ENCODE measurements at regions not wholly inside any gene's neighbourhood (a gene's known extent, or its start where the extent isn't known, plus 50 kb on each side); places are given as distances from the start of the nearest gene placed in this dataset.

DNA sequence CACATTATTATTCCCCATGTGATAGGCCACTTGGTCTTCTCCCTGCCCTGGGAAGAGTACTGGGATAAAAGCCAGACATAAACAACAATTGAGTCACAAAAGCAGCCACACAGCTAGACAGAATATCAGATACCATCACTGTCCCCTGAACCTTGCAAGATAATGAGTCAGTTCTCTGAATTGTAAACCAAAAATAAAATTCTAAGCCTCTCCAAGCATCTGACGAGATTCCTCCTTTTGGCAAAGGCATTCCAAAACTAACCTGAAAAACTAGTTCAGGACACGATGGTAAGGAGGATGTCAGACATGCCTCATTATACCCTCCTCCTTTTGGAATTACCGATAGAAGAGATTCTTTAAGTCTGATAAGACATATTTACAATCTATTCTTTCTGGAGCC is 450.7 kb downstream of the HTR7 start:
- no peak overlapping the region for H3K27ac ChIP-seq
- no peaks in the 10 kb centered on the region for H3K4me1 ChIP-seq (replicated peaks)
- TF ChIP-seq POLR2AphosphoS5 (IDR thresholded peaks at IDR 0.05) (no peak), POLR2A (IDR thresholded peaks at IDR 0.05) (no peak)
- TF ChIP-seq, protein P1, sequence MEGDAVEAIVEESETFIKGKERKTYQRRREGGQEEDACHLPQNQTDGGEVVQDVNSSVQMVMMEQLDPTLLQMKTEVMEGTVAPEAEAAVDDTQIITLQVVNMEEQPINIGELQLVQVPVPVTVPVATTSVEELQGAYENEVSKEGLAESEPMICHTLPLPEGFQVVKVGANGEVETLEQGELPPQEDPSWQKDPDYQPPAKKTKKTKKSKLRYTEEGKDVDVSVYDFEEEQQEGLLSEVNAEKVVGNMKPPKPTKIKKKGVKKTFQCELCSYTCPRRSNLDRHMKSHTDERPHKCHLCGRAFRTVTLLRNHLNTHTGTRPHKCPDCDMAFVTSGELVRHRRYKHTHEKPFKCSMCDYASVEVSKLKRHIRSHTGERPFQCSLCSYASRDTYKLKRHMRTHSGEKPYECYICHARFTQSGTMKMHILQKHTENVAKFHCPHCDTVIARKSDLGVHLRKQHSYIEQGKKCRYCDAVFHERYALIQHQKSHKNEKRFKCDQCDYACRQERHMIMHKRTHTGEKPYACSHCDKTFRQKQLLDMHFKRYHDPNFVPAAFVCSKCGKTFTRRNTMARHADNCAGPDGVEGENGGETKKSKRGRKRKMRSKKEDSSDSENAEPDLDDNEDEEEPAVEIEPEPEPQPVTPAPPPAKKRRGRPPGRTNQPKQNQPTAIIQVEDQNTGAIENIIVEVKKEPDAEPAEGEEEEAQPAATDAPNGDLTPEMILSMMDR (IDR thresholded peaks at IDR 0.05) = no peak
- no peaks in the 10 kb centered on the region for H3K27me3 ChIP-seq (replicated peaks; ENCODE audit: insufficient read depth)
- H3K9me3 ChIP-seq = no peaks in the 10 kb centered on the region
- no peaks in the 10 kb centered on the region for H3K36me3 ChIP-seq
- 13% methylated on average over 3 of the region's 3 CpGs for WGBS
- intact Hi-C loops (cut with DNase I) = no loop called here
- no peak for DNase-seq (ENCODE audit: low spot score)
- H3K4me3 ChIP-seq = no peak overlapping the region

DNA sequence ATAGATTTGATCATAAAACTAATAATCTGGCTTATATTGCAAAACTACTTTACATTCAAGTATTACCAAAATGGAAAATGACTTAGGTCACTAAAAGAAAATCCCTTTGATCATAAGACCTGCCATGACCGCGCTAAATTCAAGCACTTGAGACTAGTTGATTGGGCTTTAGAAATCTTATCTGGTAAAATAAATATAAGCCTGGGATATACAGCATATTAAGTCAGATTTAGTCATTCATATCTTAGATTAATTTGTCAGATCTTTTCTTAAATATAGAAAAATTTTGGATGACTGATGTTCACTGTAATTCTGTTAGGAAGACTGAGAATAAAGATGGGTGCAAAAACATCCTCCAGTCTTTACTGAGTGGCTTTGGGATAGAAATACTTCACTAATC is 450.0 kb downstream of the HTR7 start:
- no peaks in the 10 kb centered on the region for H3K9me3 ChIP-seq
- intact Hi-C loops (cut with DNase I) = no loop called here
- no peak for DNase-seq (ENCODE audit: low spot score)
- TF ChIP-seq, protein P1 (IDR thresholded peaks at IDR 0.05) = no peak
- TF ChIP-seq POLR2AphosphoS5 (IDR thresholded peaks at IDR 0.05) (no peak), POLR2A (IDR thresholded peaks at IDR 0.05) (no peak)
- no peaks in the 10 kb centered on the region for H3K36me3 ChIP-seq
- no peak overlapping the region for H3K27ac ChIP-seq
- 58% methylated on average over 2 of the region's 2 CpGs for WGBS
- H3K4me3 ChIP-seq = no peak overlapping the region
- H3K27me3 ChIP-seq (replicated peaks; ENCODE audit: insufficient read depth) = no peaks in the 10 kb centered on the region
- H3K4me1 ChIP-seq (replicated peaks) = no peaks in the 10 kb centered on the region

DNA sequence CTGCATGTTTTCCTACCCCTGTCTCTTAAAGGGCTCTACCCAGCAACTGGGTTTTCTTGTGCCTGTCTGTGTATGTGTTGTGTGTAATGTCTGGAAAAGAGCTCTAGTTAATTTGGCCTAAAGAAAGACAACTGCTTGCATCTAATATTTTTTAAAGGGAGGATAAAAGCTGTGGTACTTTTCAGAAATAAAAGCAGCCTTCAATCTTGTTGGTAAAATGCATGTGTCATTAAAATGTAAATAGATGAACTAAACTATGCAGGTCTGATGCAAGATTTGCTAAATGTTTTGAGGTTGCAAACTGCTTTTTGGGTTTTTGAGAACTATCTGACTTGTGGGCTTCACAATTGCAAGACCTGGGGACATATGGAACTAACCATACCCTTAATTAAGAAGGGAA is 445.3 kb downstream of the HTR7 start:
- TF ChIP-seq POLR2A (IDR thresholded peaks at IDR 0.05) = no peak
- TF ChIP-seq, protein P1 (IDR thresholded peaks at IDR 0.05) = no peak
- no peak for TF ChIP-seq POLR2AphosphoS5 (IDR thresholded peaks at IDR 0.05)
- Histone ChIP-seq H3K4me1 (replicated peaks) (no peaks in the 10 kb centered on the region), H3K4me3 (no peak overlapping the region), H3K9me3 (no peaks in the 10 kb centered on the region), H3K27ac (no peak overlapping the region), H3K27me3 (replicated peaks; ENCODE audit: insufficient read depth) (no peaks in the 10 kb centered on the region), H3K36me3 (no peaks in the 10 kb centered on the region)
- intact Hi-C loops (cut with DNase I) = no loop called here
- no peak for DNase-seq (ENCODE audit: low spot score)

DNA sequence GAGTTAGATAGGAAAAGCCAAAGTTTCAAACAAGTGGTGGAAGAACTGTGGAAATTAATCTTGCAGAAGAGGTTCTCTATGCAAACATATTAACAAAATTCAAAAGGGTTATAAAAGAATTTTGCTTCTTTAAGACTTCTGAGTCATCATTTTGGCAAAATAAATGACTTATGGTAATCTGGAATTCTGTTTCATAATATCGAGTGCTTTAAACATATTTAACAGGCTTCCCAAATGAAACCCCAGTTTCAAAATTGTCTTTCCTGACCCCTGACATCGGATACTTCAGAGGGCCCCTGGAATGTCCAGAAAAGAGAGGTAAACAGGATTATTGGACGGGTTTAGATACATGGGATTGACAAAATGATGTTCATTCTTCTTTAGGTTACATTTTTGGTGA is 444.6 kb downstream of the HTR7 start:
- Histone ChIP-seq H3K4me3 (no peak overlapping the region), H3K27ac (no peak overlapping the region), H3K9me3 (no peaks in the 10 kb centered on the region), H3K36me3 (no peaks in the 10 kb centered on the region), H3K4me1 (replicated peaks) (no peaks in the 10 kb centered on the region), H3K27me3 (replicated peaks; ENCODE audit: insufficient read depth) (no peaks in the 10 kb centered on the region)
- intact Hi-C loops (cut with DNase I) = no loop called here
- WGBS = 59% methylated on average over 3 of the region's 3 CpGs
- TF ChIP-seq POLR2AphosphoS5 (IDR thresholded peaks at IDR 0.05) = no peak
- TF ChIP-seq POLR2A (IDR thresholded peaks at IDR 0.05) = no peak
- TF ChIP-seq, protein P1 (IDR thresholded peaks at IDR 0.05) = no peak
- no peak for DNase-seq (ENCODE audit: low spot score)

DNA sequence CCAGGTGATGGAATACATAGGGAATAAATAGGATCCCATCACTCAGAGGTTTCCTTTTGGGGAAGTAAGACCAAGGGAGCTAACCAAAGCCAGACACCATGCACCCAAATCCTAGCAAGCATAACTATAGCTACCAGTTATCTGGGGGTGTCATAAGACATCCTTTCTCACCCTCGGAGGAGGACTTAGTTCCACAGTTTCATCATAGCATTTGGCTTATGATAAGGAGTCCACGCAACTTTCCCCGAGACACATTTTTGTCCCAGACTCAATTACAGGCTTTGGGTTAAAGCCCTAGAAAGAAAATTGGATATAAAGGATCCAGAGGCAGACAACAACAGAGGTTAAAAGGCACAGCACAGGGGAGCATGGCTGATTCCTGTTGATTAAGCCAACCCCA is 442.9 kb downstream of the HTR7 start:
- no peak overlapping the region for H3K4me3 ChIP-seq
- no peaks in the 10 kb centered on the region for H3K4me1 ChIP-seq (replicated peaks)
- TF ChIP-seq POLR2A (IDR thresholded peaks at IDR 0.05) (no peak), POLR2AphosphoS5 (IDR thresholded peaks at IDR 0.05) (no peak)
- TF ChIP-seq, protein P1 (IDR thresholded peaks at IDR 0.05) = no peak
- H3K9me3 ChIP-seq = no peaks in the 10 kb centered on the region
- intact Hi-C loops (cut with DNase I) = no loop called here
- no peak overlapping the region for H3K27ac ChIP-seq
- no peaks in the 10 kb centered on the region for H3K36me3 ChIP-seq
- no peaks in the 10 kb centered on the region for H3K27me3 ChIP-seq (replicated peaks; ENCODE audit: insufficient read depth)
- DNase-seq (ENCODE audit: low spot score) = no peak
- 95% methylated on average over 3 of the region's 3 CpGs for WGBS
